GM19351 (cell line): ENCODE measurements at regions not wholly inside any gene's neighbourhood (a gene's known extent, or its start where the extent isn't known, plus 50 kb on each side); places are given as distances from the start of the nearest gene placed in this dataset.
"Not testable (repeated sequence)": the region's sequence is repeated elsewhere in the genome, so short reads cannot be mapped to it uniquely, and the experiment has no call there.

Experiments used
- ATAC-seq: cut with Tn5 transposase; IDR thresholded peaks from one replicate; pipeline ENCODE4 v1.9.1; 2021; ENCODE audit warnings: mild to moderate bottlenecking, moderate library complexity; ENCODE audit not compliant: unreplicated experiment

- no peak for ATAC-seq
Observed at GRCh38 chr2:201568217-201568820, 75.0 kb downstream of the TMEM237 start.

- ATAC-seq = no peak
Observed at GRCh38 chr2:201559067-201559710, 84.1 kb downstream of the TMEM237 start.

GRCh38 chr2:201558665-201559064 lies 84.6 kb downstream of the TMEM237 start:
- no peak for ATAC-seq

- ATAC-seq = no peak
Observed at GRCh38 chr2:201558232-201558631, 85.1 kb downstream of the TMEM237 start.

GRCh38 chr2:201551901-201552300 lies 91.4 kb downstream of the TMEM237 start:
- ATAC-seq = no peak

GRCh38 chr2:201546576-201546975 lies 95.0 kb downstream of the STRADB start:
- no peak for ATAC-seq

GRCh38 chr2:201542291-201542690 lies 90.8 kb downstream of the STRADB start:
- ATAC-seq = no peak

- ATAC-seq = not testable (repeated sequence)
Observed at GRCh38 chr2:201539271-201539670, 87.7 kb downstream of the STRADB start.

GRCh38 chr2:201538025-201538424 lies 86.5 kb downstream of the STRADB start:
- no peak for ATAC-seq

GRCh38 chr2:201536754-201537153 lies 85.2 kb downstream of the STRADB start:
- ATAC-seq = no peak

GRCh38 chr2:201536046-201536445 lies 84.5 kb downstream of the STRADB start:
- no peak for ATAC-seq

GRCh38 chr2:201532686-201533304 lies 81.3 kb downstream of the STRADB start:
- ATAC-seq = peak; percentile 97
